GM21737 (cell line): ENCODE measurements at regions not wholly inside any gene's neighbourhood (a gene's known extent, or its start where the extent isn't known, plus 50 kb on each side); places are given as distances from the start of the nearest gene placed in this dataset.
"Not testable (repeated sequence)": the region's sequence is repeated elsewhere in the genome, so short reads cannot be mapped to it uniquely, and the experiment has no call there.

Experiments used
- ATAC-seq: cut with Tn5 transposase; IDR thresholded peaks from one replicate; pipeline ENCODE4 v1.9.1; 2021; ENCODE audit warnings: mild to moderate bottlenecking, moderate library complexity; ENCODE audit not compliant: unreplicated experiment

DNA sequence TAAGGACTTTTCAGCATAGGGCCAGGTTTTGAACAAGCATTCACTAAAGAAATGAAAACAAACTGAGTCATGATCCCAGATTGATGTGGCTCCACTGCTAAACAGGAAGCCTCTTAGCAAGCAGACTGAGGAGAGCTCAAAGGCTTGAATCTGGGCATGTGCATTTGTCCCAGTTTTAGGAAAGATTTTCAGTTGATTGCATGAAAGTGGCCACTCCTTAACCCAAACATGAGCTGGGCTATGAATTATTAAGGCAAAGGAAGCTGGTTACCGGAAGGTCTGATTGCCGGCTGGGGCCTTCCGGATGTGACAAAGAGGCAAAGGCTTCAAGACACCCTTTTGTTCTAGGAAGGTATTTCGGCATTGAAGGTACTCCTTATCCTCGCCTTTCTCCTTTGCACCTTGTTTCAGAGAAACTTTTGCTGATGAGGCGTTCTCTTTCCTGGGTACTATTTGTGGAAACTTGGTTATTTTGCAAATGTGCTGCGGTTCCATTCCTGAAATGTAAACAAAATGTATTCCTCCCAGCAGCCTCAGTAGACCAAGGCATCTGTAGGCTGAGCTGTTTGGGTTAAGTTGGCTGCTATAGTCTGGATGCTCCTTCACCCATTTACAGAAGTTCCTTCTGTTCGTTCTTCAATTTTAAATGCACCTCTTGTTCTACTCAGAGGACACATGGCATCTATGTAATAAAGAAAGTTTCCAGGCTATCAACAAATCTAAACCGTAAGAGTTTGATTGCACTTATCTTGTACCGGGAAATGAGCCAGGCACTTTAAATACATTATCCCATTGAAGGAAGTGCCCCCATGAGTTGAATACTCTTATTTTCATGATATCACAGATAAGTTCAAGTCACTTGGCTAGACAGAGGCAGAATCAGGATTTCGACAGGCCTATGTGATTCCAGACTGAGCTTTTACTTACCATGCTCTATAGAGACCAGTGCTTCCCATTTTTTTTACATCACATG lies 115.6 kb upstream of the METAP2 start:
- ATAC-seq = no peak

- no peak for ATAC-seq
These were observed 108.0 kb upstream of the METAP2 start for GRCh38 chr12:95365912-95366311.

DNA sequence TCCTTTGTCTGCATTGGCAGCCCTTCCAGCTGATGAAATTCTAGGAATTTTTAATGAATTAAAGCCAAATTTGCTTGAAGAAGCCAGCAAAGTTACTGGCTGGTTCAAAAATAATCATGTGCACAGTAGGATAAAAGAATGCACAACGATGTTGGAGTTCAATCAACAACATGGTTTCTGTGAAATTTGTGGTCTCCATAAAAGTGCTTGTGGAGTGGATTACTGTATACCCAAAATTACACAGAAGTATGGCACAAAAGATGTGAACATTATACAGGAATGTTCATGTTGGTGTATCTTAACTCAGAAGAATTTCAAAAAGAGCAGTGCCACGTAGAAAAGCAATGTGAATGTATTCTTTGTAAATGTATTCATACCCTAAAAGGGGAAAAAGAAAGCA lies 105.0 kb upstream of the METAP2 start:
- ATAC-seq = no peak

DNA sequence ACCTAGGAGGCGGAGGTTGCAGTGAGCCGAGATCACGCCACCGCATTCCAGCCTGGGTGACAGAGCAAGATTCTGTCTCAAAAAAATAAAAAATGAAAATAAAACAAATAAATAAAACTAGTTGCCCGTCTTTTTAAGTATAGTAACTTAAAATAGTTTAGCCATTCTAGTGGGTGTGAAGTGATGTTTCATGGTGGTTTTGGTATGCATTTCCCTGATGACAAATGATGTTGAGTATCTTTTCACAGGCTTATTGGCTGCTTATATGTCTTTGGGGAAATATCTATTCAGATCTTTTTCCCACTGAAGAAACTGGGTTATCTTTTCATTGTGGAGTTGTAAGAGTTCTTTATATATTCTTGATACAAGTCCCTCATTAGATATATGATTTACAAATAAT lies 102.4 kb upstream of the METAP2 start:
- no peak for ATAC-seq

DNA sequence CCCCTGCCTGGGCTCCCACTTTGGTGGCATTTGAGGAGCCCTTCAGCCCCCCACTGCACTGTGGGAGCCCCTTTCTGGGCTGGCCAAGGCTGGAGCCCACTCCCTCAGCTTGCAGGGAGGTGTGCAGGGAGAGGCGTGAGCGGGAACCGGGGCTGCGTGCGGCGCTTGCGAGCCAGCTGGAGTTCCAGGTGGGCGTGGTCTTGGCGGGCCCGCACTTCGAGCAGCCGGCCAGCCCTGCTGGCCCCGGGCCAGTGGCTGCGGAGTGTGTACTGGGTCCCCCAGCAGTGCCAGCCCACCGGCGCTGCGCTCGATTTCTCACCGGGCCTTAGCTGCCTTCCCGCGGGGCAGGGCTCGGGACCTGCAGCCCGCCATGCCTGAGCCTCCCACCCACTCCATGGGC lies 94.5 kb upstream of the METAP2 start:
- not testable (repeated sequence) for ATAC-seq

DNA sequence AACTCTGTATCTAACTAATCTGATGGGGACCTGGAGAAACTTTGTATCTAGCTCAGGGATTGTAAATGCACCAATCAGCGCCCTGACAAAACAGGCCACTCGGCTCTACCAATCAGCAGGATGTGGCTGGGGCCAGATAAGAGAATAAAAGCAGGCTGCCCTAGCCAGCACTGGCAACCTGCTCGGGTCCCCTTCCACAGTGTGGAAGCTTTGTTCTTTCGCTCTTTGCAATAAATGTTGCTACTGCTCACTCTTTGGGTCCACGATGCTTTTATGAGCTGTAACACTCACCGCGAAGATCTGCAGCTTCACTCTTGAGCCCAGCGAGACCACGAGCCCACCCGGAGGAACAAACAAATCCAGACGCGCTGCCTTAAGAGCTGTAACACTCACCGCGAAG lies 93.6 kb upstream of the METAP2 start:
- ATAC-seq = not testable (repeated sequence)

DNA sequence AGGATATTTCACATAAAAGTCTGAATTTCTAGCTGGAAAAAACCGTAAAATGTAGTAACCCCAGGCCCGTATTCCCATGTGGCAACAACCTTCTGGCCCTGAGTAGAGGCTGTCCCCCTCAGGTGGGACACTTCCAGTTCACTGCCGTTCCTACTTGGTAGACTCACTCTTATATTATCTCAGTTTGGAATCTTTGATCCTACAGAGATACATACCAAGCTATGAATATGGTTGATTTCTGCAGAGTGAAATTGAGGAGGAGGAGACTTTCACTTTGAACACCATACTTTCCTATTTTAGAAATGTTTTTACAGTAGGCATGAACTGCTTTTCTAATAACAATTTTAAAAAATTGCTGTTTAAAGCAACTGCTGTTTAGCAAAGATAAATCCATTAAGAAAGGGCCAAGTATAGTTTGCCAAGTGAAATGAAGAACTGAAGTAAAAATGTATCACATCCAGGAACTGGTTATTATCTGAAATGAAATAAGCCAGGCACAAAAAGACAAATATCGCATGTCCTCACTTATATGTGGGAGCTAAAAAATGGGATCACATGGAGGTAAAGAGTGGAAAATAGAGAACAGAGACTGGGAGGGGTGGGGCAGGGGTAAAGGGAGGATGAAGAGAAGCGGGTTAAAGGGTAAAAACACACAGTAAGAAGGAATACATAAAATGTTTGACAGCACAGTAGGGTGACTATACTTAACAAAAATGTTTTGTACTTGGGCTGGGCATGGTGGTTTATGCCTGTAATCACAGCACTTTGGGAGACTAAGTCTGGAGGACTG lies 92.8 kb upstream of the METAP2 start:
- no peak for ATAC-seq

DNA sequence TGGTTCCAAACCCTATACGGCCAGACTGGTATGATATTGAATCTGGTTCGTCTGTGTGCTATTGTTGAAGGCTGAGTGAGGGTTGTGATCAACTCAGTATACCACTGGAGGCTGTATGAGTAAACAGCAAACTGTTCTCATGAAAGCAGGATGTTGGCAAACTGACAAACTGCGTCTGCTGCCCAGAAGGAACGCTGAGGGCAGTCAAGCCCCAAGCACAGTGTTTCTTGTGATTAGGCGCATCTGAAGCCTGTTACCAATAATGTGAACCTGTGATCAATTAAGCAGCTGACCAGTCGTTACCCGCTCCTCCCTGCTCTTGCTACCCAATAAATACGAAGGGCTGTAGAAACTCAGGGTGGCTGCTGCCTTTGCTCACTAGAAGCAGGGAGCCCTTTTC lies 90.0 kb upstream of the METAP2 start:
- not testable (repeated sequence) for ATAC-seq

DNA sequence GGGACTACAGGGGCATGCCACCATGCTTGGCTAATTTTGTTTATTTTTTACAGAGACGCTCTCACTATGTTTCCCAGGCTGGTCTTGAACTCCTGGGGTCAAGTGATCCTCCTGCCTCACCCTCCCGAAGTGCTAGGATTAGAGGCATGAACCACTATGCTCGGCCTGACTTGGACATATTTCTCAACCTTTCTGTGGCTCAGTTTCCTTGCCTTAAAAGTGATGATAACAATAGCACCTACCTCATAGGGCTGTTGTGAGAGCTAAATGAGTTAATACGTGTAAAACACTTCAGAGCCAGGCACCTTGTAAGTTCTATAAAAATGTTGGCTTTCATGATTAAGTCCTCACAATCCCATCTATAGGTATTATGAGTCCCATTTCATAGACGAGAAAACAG lies 89.2 kb upstream of the METAP2 start:
- no peak for ATAC-seq

GRCh38 chr12:95385246-95386035 lies 88.5 kb upstream of the METAP2 start:
- no peak for ATAC-seq

DNA sequence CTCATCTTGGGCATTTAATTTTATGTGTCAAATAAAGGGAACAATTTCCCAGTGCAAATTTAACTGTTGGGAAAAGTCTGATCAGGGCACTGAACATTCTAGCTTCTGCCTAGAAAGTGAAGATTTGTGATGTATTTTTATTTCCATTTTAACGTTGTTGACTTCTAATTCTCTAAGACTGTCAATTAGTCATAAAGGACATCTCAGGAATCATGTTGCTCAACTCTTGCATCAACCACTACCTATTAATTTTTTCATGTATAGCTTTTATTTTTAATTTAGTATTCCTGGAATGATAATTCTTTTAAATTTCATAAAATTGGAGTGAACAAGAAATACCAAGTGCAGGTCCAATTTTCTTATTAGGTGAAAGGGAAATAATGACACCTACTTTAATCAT lies 87.9 kb upstream of the METAP2 start:
- ATAC-seq = no peak

GRCh38 chr12:95388260-95388659 lies 85.7 kb upstream of the METAP2 start:
- ATAC-seq = not testable (repeated sequence)

- ATAC-seq = peak; percentile 59
These were observed 83.8 kb upstream of the METAP2 start for GRCh38 chr12:95390192-95390591.

DNA sequence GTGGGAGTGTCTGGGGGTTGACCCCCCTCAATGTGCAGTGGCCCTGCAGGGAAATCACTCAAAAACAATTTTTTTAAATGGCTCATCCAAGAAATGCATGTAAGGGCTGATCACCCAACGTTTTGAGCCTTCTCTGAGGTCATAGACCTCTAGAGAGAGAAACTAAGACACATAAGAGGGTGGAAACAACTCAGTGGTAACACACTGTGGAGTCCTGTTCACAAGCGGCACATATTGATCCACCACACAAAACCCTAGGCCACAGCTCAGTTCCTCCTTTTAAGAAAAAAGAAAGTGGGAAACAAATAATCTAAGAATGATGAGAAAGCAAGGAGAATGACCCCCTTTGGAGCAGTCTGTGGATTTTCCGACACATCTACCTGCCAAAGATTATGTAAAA lies 83.0 kb upstream of the METAP2 start:
- ATAC-seq = no peak

GRCh38 chr12:95393191-95393790 lies 80.7 kb upstream of the METAP2 start:
- no peak for ATAC-seq

DNA sequence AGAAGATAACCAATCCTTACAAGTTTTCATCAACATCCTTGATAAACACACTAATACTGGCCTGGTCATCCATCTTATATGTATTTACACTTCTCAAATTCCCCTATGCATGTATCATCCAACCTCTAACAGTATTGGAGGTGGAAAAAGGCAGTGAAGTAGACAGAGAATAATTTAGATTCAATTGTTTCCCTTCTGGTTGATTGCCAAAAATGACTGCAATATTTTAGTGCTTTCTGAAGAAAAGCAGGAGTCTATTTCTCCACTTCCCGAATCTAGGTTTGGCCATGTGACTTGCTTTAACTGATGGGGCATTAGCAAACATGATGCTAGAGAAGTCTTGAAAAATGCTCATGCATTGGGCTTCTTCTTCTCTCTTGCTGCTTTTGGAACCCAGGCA lies 78.3 kb upstream of the METAP2 start:
- no peak for ATAC-seq

DNA sequence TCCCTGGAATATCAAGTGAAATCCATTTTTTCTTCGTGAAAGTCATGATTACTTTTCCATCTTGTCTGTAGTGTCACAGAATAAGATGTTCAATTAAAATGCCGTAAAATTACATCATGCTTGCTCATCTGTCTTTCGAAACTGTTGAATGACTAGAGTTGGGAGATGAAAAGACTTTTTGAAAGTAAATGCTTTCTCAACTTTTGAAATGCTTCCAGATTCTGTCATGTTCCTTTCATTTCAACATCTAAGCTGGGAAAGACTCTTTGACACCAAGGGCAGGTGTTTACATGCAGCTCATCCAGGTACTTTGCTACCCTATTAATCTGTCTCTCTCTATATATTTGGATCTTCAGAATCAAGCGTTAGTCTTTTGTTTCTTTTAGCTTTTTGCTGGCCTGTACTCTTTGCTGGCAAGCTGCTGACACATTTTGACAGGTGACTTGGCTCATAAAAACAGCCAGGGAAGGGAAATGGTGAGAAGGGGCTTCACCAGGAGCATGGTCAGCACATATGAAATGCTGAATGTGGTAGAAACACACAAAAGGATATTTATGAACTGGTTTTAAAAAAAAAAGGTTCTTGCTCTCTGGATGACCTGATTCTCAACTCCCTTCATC lies 77.0 kb upstream of the METAP2 start:
- ATAC-seq = no peak

DNA sequence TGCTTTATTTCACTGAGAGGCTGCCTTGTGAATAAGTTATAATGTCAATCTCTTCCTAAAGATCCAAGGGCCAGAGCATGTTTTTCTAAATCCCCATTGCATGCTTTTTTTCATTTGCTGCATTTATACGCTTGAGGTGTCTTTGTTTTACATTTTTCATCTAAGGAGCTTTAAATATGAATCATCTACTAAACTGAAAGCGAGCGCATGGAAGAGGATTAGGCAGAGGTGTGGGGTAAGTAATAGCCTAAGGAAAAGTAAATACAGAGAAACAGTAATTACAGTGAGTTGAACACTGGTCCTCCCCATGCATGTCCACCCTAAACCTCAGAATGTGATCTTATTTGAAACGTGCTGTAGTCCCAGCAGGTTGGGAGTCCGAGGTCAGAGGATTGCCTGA lies 76.4 kb upstream of the METAP2 start:
- ATAC-seq = no peak

GRCh38 chr12:95402096-95402495 lies 71.9 kb upstream of the METAP2 start:
- no peak for ATAC-seq

GRCh38 chr12:95408201-95408600 lies 65.8 kb upstream of the METAP2 start:
- no peak for ATAC-seq
